SK-N-SH (cell line): ENCODE measurements at regions not wholly inside any gene's neighbourhood (a gene's known extent, or its start where the extent isn't known, plus 50 kb on each side); places are given as distances from the start of the nearest gene placed in this dataset.

Source experiments
- CTCF ChIP-seq: fragments of 200-600 bp; sonication (generic); IDR thresholded peaks from 2 replicates; pipeline ENCODE4 v1.6.1; 2017; ENCODE audit warnings: antibody characterized with exemption, mild to moderate bottlenecking, moderate library complexity
- EP300 ChIP-seq, 2 experiments: IDR thresholded peaks; 2 replicates each; pipeline versions ENCODE4 v1.4.0 to v1.6.1; 2012; ENCODE audit warnings: borderline replicate concordance in 1 of 2, low read depth in 1 of 2, low read length in 1 of 2
- NRF1 ChIP-seq: IDR thresholded peaks from 2 replicates; pipeline ENCODE4 v1.6.1; 2012; ENCODE audit warnings: low read depth, mild to moderate bottlenecking, low read length
- SMC3 ChIP-seq: IDR thresholded peaks from 2 replicates; pipeline ENCODE4 v1.6.1; 2012; ENCODE audit warnings: low read depth, low read length, improper control_type of control experiment
- USF1 ChIP-seq: IDR thresholded peaks from 2 replicates; pipeline ENCODE4 v1.4.0; 2012; ENCODE audit warnings: low read depth, borderline replicate concordance

- TF ChIP-seq SMC3 (no peak), USF1 (no peak), NRF1 (no peak), CTCF (no peak), EP300 (IDR thresholded peaks at IDR 0.05; ENCODE audit: borderline replicate concordance in 1 of 2, low read depth in 1 of 2, low read length in 1 of 2) (no peak)
These were observed 612.6 kb upstream of the NECTIN3 start for GRCh38 chr3:110459021-110459420.
